Vagina (tissue), 2 donors: ENCODE measurements at regions not wholly inside any gene's neighbourhood (a gene's known extent, or its start where the extent isn't known, plus 50 kb on each side); places are given as distances from the start of the nearest gene placed in this dataset.

Source experiments
- POLR2A ChIP-seq, 2 donors: fragments of 450-650 bp; IDR thresholded peaks; one replicate each; pipeline ENCODE4 v1.6.1; 2017; ENCODE audit warnings: antibody characterized with exemption in 2 of 2, mild to moderate bottlenecking in 2 of 2, moderate library complexity in 2 of 2
- TF ChIP-seq, protein P1 (sequence below), 3 experiments: fragments of 450-650 bp in 2 of 3; fragments of 200-600 bp in 1 of 3; sonication (generic) in 1 of 3; IDR thresholded peaks; one replicate each; pipeline ENCODE4 v1.5.1; 2017 to 2019; ENCODE audit warnings: antibody characterized with exemption in 3 of 3, mild to moderate bottlenecking in 2 of 3, moderate library complexity in 2 of 3

DNA sequence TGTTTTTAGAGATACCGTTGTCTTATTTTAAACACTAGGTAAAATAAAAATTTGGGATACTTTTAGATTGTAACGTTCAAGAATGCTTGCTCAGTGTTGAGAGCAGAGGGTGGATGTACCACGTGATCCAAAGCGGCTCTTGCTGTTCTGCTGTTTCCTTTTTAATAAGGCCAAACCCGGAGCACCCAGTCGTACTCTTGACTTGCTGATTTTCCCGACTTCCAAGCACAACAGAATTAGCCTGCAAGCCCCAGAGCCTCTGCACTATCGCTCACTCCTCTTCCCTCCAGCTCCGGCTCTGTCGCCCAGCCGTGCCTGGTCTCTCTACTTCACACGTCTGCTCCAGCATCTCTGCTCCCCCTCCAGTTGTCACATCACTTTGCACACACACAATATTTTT is 77.3 kb downstream of the EMP1 start:
- TF ChIP-seq, protein P1, sequence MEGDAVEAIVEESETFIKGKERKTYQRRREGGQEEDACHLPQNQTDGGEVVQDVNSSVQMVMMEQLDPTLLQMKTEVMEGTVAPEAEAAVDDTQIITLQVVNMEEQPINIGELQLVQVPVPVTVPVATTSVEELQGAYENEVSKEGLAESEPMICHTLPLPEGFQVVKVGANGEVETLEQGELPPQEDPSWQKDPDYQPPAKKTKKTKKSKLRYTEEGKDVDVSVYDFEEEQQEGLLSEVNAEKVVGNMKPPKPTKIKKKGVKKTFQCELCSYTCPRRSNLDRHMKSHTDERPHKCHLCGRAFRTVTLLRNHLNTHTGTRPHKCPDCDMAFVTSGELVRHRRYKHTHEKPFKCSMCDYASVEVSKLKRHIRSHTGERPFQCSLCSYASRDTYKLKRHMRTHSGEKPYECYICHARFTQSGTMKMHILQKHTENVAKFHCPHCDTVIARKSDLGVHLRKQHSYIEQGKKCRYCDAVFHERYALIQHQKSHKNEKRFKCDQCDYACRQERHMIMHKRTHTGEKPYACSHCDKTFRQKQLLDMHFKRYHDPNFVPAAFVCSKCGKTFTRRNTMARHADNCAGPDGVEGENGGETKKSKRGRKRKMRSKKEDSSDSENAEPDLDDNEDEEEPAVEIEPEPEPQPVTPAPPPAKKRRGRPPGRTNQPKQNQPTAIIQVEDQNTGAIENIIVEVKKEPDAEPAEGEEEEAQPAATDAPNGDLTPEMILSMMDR (IDR thresholded peaks at IDR 0.05) = no peak
- no peak for TF ChIP-seq POLR2A (IDR thresholded peaks at IDR 0.05)
